ENCODE measurements at regions not wholly inside any gene's neighbourhood (a gene's known extent, or its start where the extent isn't known, plus 50 kb on each side); places are given as distances from the start of the nearest gene placed in this dataset.

DNA sequence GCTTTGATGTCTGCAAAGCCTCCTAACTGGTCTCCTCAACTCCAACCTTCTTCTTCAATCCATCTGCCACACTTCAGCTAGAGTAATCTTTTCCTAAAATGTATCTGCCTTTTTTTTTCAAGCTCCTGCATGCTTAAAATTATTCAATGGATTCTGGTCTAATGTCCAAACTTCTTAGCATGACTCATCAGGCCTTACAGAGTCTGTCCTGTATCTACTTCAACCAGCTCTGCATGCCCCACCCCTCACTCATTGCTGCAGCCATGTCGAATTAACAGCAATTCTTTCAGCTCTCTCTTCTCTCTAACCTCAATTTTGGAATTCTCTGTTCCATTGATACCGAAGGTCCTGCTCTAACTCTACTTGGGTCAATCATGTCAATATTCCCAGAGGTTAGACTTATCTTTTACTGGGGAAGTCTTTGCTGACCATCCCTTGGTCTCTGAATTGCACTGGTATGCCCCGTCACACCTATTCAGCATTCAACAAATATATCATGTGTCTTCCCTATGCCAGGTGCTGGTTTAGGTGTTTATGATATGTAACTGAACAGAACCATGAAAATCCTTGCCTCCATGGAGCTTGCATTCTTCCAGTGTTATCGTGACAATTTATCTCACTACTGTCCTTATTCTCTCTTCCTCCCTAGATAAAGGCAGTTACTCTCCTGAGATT is 88.5 kb upstream of the NANOGP8 start:
- H3K27ac Mint-ChIP-seq (ENCODE audit: unreplicated experiment) = no peak overlapping the region
- H3K27me3 Mint-ChIP-seq (ENCODE audit: unreplicated experiment) = no peaks in the 10 kb centered on the region
- no peak for DNase-seq (ENCODE audit: extremely low spot score, unreplicated experiment)
- TF ChIP-seq CTCF (IDR thresholded peaks at IDR 0.05) = no peak
- H3K9me3 Mint-ChIP-seq (ENCODE audit: unreplicated experiment) = no peaks in the 10 kb centered on the region
- peaks cover 29% of the 10 kb centered on the region for H3K4me1 Mint-ChIP-seq (ENCODE audit: unreplicated experiment)
- no peak overlapping the region for H3K4me3 Mint-ChIP-seq (ENCODE audit: unreplicated experiment)
- no peaks in the 10 kb centered on the region for H3K36me3 Mint-ChIP-seq (ENCODE audit: unreplicated experiment)

GRCh38 chr15:35170207-35170606 is 85.1 kb upstream of the NANOGP8 start:
- DNase-seq (ENCODE audit: extremely low spot score, unreplicated experiment) = no peak
- TF ChIP-seq CTCF (IDR thresholded peaks at IDR 0.05) = no peak
- Mint-ChIP-seq H3K4me1 (ENCODE audit: unreplicated experiment) (peaks cover 34% of the 10 kb centered on the region), H3K4me3 (ENCODE audit: unreplicated experiment) (no peak overlapping the region), H3K27ac (ENCODE audit: unreplicated experiment) (no peak overlapping the region), H3K27me3 (ENCODE audit: unreplicated experiment) (no peaks in the 10 kb centered on the region), H3K36me3 (ENCODE audit: unreplicated experiment) (no peaks in the 10 kb centered on the region), H3K9me3 (ENCODE audit: unreplicated experiment) (no peaks in the 10 kb centered on the region)

GRCh38 chr15:35168464-35168863 is 83.4 kb upstream of the NANOGP8 start:
- Mint-ChIP-seq H3K4me1 (ENCODE audit: unreplicated experiment) (peaks cover 18% of the 10 kb centered on the region), H3K36me3 (ENCODE audit: unreplicated experiment) (no peaks in the 10 kb centered on the region), H3K4me3 (ENCODE audit: unreplicated experiment) (no peak overlapping the region), H3K9me3 (ENCODE audit: unreplicated experiment) (no peaks in the 10 kb centered on the region), H3K27me3 (ENCODE audit: unreplicated experiment) (no peaks in the 10 kb centered on the region), H3K27ac (ENCODE audit: unreplicated experiment) (peak overlapping the region; percentile 38)
- TF ChIP-seq CTCF (IDR thresholded peaks at IDR 0.05) = no peak
- no peak for DNase-seq (ENCODE audit: extremely low spot score, unreplicated experiment)

DNA sequence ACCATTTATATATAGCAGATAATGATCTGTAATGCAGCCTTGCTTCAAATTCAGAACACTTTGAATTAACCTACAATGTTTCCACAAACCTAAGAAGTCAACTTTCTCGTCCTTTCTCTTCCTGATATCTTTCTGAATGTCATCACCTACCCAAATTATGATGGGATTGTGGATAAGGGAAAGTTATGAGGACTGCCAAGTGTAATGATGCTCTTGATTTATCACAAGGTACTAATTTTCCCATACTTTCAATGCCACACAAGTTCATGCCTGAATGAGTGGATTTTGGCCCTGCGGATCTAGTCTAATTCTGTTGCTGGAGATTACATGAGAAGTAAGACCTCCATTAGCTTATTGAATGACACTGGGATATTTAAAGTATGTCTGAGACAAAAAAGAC is 82.6 kb upstream of the NANOGP8 start:
- Mint-ChIP-seq H3K4me3 (ENCODE audit: unreplicated experiment) (no peak overlapping the region), H3K27me3 (ENCODE audit: unreplicated experiment) (no peaks in the 10 kb centered on the region), H3K4me1 (ENCODE audit: unreplicated experiment) (peaks cover 12% of the 10 kb centered on the region), H3K9me3 (ENCODE audit: unreplicated experiment) (no peaks in the 10 kb centered on the region), H3K27ac (ENCODE audit: unreplicated experiment) (no peak overlapping the region), H3K36me3 (ENCODE audit: unreplicated experiment) (no peaks in the 10 kb centered on the region)
- no peak for TF ChIP-seq CTCF (IDR thresholded peaks at IDR 0.05)
- no peak for DNase-seq (ENCODE audit: extremely low spot score, unreplicated experiment)

GRCh38 chr15:35166730-35167359 is 81.8 kb upstream of the NANOGP8 start:
- no peak overlapping the region for H3K27ac Mint-ChIP-seq (ENCODE audit: unreplicated experiment)
- peaks cover 12% of the 10 kb centered on the region for H3K4me1 Mint-ChIP-seq (ENCODE audit: unreplicated experiment)
- no peaks in the 10 kb centered on the region for H3K27me3 Mint-ChIP-seq (ENCODE audit: unreplicated experiment)
- H3K9me3 Mint-ChIP-seq (ENCODE audit: unreplicated experiment) = no peaks in the 10 kb centered on the region
- no peak for DNase-seq (ENCODE audit: extremely low spot score, unreplicated experiment)
- no peak overlapping the region for H3K4me3 Mint-ChIP-seq (ENCODE audit: unreplicated experiment)
- no peak for TF ChIP-seq CTCF (IDR thresholded peaks at IDR 0.05)
- H3K36me3 Mint-ChIP-seq (ENCODE audit: unreplicated experiment) = no peaks in the 10 kb centered on the region

All from osteocyte (in vitro differentiated cells).